ENCODE measurements at regions not wholly inside any gene's neighbourhood (a gene's known extent, or its start where the extent isn't known, plus 50 kb on each side); places are given as distances from the start of the nearest gene placed in this dataset.
A peak's percentile ranks its signal among the peaks of the same experiment; 100 is the strongest.

DNA sequence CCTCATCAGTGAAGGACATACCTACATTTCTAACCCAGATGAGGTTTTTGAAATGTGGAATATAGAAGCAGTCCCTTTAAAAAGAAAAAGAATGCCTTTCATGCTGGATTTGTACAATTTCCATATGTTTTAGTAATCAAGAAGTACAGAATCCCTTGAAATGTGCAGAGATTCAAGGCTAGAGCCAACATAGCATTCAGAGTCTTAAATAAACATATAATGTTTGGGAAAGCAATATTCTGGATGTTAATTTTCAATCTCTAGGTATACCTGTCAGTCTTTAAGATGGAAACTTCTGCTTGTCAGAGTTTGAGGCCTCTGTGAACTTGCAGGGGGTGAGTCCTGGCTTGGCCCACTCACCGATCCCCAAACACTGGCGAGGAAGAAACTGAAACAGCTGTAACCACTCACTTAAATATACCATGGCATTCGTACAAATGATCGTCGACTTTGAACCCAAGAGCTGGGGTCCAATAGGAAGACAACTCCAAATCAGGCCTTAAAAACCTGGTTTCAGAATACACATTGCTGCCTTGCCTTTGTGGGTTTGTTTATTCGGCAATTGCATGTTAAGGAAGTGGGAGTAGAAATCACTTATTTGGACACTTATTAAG is 132.8 kb upstream of the NCK2 start:
- Histone ChIP-seq H3K4me3 (ENCODE audit: extremely low read depth in 1 of 4, insufficient read depth in 2 of 4, low read depth in 3 of 4, low read length in 4 of 4) (no peak overlapping the region), H3K27me3 (replicated peaks in 1 of 4; ENCODE audit: control insufficient read depth in 3 of 4, extremely low read depth in 1 of 4, insufficient read depth in 3 of 4, low read length in 3 of 4) (no peaks in the 10 kb centered on the region), H3K36me3 (ENCODE audit: control insufficient read depth in 2 of 4, insufficient read depth in 4 of 4, low read length in 3 of 4) (no peaks in the 10 kb centered on the region), H2AFZ (ENCODE audit: low read length) (no peak overlapping the region), H2BK120ac (replicated peaks; ENCODE audit: low read depth, low read length) (no peak overlapping the region), H4K91ac (replicated peaks; ENCODE audit: insufficient read length, low read length) (no peak overlapping the region), H2BK20ac (ENCODE audit: low read length) (no peak overlapping the region), H2BK15ac (ENCODE audit: low read length) (no peak overlapping the region), H3K23me2 (ENCODE audit: low read depth, low read length) (no peaks in the 10 kb centered on the region), H3K79me1 (ENCODE audit: low read depth, low read length) (no peaks in the 10 kb centered on the region), H3K79me2 (ENCODE audit: control insufficient read depth in 1 of 2, insufficient read depth in 2 of 2, low read length in 2 of 2) (no peaks in the 10 kb centered on the region), H3K27ac (ENCODE audit: low read depth, low read length) (no peak overlapping the region), H2BK5ac (ENCODE audit: low read depth, low read length) (no peak overlapping the region), H3K14ac (ENCODE audit: insufficient read length) (no peak overlapping the region), H3K18ac (ENCODE audit: extremely low read depth, low read length) (no peak overlapping the region), H4K20me1 (replicated peaks in 1 of 2; ENCODE audit: control insufficient read depth in 1 of 2, insufficient read depth in 2 of 2, low read length in 2 of 2) (no peaks in the 10 kb centered on the region), H3K9ac (replicated peaks in 1 of 4; ENCODE audit: extremely low read depth in 1 of 4, low read depth in 3 of 4, low read length in 3 of 4) (no peak overlapping the region), H4K5ac (ENCODE audit: insufficient read length, low read depth, low read length) (no peak overlapping the region), H2AK5ac (ENCODE audit: low read depth, low read length) (no peak overlapping the region), H3K4ac (replicated peaks; ENCODE audit: insufficient read length, low read depth, low read length) (no peak overlapping the region), H3K4me2 (ENCODE audit: insufficient read depth in 1 of 2, low read depth in 2 of 2, low read length in 2 of 2) (no peak overlapping the region), H3K56ac (replicated peaks; ENCODE audit: insufficient read length, low read depth, low read length) (no peak overlapping the region), H2BK12ac (ENCODE audit: low read depth, low read length) (no peak overlapping the region), H3K4me1 (replicated peaks in 1 of 4; ENCODE audit: control insufficient read depth in 3 of 4, insufficient read depth in 4 of 4, low read length in 3 of 4) (peaks cover 0 to 6% (median 2%) of the 10 kb centered on the region in 4 experiments; a peak in 2 of 7 replicates), H3K9me3 (ENCODE audit: insufficient read depth in 2 of 2, low read depth in 1 of 2, low read length in 1 of 2) (no peaks in the 10 kb centered on the region), H3K23ac (ENCODE audit: insufficient read length) (no peak overlapping the region), H4K8ac (ENCODE audit: extremely low read depth, insufficient read depth, low read length) (no peak overlapping the region)
- WGBS, 2 experiments (ENCODE audit: extremely low coverage in 1 of 2, insufficient coverage in 1 of 2, insufficient read length in 1 of 2, insufficient replicate concordance in 2 of 2, low coverage in 1 of 2, low lambda C conversion rate in 2 of 2, missing lambda C conversion rate in 1 of 2) = 97% methylated on average over 6 of the region's 6 CpGs; no CpG with 5 or more reads in 1 of the 2 experiments
- POLR2A ChIA-PET (ENCODE audit: partially characterized antibody) = no interaction called here
- no peak for DNase-seq (ENCODE audit: low read depth in 1 of 2, low spot score in 2 of 2)
- FAIRE-seq = peak; percentile 13
- TF ChIP-seq EZH2 (IDR thresholded peaks at IDR 0.05; ENCODE audit: low read depth, low read length, severe bottlenecking) (no peak), RXRA (IDR thresholded peaks at IDR 0.05; ENCODE audit: insufficient read depth, low read depth, low read length) (no peak), JUND (IDR thresholded peaks at IDR 0.05; ENCODE audit: low read length) (no peak), CHD1 (IDR thresholded peaks at IDR 0.05; ENCODE audit: low read depth, low read length) (no peak), BCL11A (IDR thresholded peaks at IDR 0.05; ENCODE audit: low read depth in 2 of 2, low read length in 2 of 2) (no peak), TBP (IDR thresholded peaks at IDR 0.05; ENCODE audit: low read depth, low read length) (no peak), CBX5 (IDR thresholded peaks at IDR 0.05; ENCODE audit: low read depth, low read length) (no peak), SP1 (IDR thresholded peaks at IDR 0.05; ENCODE audit: low read depth, low read length) (no peak), PHF8 (conservative IDR thresholded peaks at IDR 0.05; ENCODE audit: low read depth, low read length) (no peak), SRF (IDR thresholded peaks at IDR 0.05; ENCODE audit: low read depth, low read length) (no peak), RBBP5 (IDR thresholded peaks at IDR 0.05; ENCODE audit: borderline replicate concordance, low read depth, low read length) (no peak), TCF12 (IDR thresholded peaks at IDR 0.05; ENCODE audit: low read depth, low read length) (no peak), POU5F1 (IDR thresholded peaks at IDR 0.05; ENCODE audit: low read depth, low read length) (no peak), POLR2AphosphoS5 (IDR thresholded peaks at IDR 0.05; ENCODE audit: low read depth, low read length) (no peak)
- TF ChIP-seq, protein P1, sequence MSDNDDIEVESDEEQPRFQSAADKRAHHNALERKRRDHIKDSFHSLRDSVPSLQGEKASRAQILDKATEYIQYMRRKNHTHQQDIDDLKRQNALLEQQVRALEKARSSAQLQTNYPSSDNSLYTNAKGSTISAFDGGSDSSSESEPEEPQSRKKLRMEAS (IDR thresholded peaks at IDR 0.05) = no peak
- CTCF ChIA-PET (ENCODE audit: partially characterized antibody) = interaction anchor here (0.7 to 0.9 kb wide), 2 partner anchors 20 to 45 kb away, joined by 3 to 4 read pairs; no protein-coding TSS in a partner anchor
